Astrocyte of the spinal cord (primary cell): ENCODE measurements at regions not wholly inside any gene's neighbourhood (a gene's known extent, or its start where the extent isn't known, plus 50 kb on each side); places are given as distances from the start of the nearest gene placed in this dataset.
A peak's percentile ranks its signal among the peaks of the same experiment; 100 is the strongest.

Source experiments
- DNase-seq: peaks from one replicate; pipeline ENCODE4 v3.0.0; 2011; ENCODE audit warnings: low read depth, low spot score
- H3K4me3 ChIP-seq: 2 replicates; pipeline ENCODE4 v1.5.1; 2011; ENCODE audit warnings: low read depth, mild to moderate bottlenecking, low read length, moderate library complexity
- CTCF ChIP-seq: IDR thresholded peaks from 2 replicates; pipeline ENCODE4 v1.5.1; 2012; ENCODE audit warnings: low read depth, mild to moderate bottlenecking, low read length, inconsistent platforms
- in situ Hi-C: cut with HindIII; loops from 2 replicates; pipeline ENCODE4 v1.10.0; 2017; ENCODE audit warnings: low sequenced_read_pairs

GRCh38 chr2:200148366-200148765, 158.1 kb upstream of the SPATS2L start:
- TF ChIP-seq CTCF: no peak
- no peak for DNase-seq
- in situ Hi-C loops: no loop called here
- no peak overlapping the region for H3K4me3 ChIP-seq

- in situ Hi-C loops: no loop called here
- H3K4me3 ChIP-seq: no peak overlapping the region
- no peak for TF ChIP-seq CTCF
- DNase-seq: no peak
Observed at GRCh38 chr2:200150411-200151086, 155.9 kb upstream of the SPATS2L start.

- DNase-seq: no peak
- in situ Hi-C loops: no loop called here
- no peak for TF ChIP-seq CTCF
- H3K4me3 ChIP-seq: no peak overlapping the region
Observed at GRCh38 chr2:200155652-200156051, 150.8 kb upstream of the SPATS2L start.

- peak; percentile 89 for DNase-seq
- peak overlapping the region; percentile 34 for H3K4me3 ChIP-seq
- in situ Hi-C loops: no loop called here
- TF ChIP-seq CTCF: no peak
Observed at GRCh38 chr2:200156166-200156835, 150.2 kb upstream of the SPATS2L start.

- no peak for DNase-seq
- in situ Hi-C loops: no loop called here
- TF ChIP-seq CTCF: no peak
Observed at GRCh38 chr2:200158647-200159356, 147.7 kb upstream of the SPATS2L start.

GRCh38 chr2:200159357-200159707, 147.2 kb upstream of the SPATS2L start:
- H3K4me3 ChIP-seq: no peak overlapping the region
- in situ Hi-C loops: no loop called here
- no peak for TF ChIP-seq CTCF

More at GRCh38 chr2:200158647-200159356, 147.7 kb upstream of the SPATS2L start:
- no peak overlapping the region for H3K4me3 ChIP-seq

More at GRCh38 chr2:200159357-200159707, 147.2 kb upstream of the SPATS2L start:
- DNase-seq: no peak
